Ovary (tissue), 3 donors: ENCODE measurements at regions not wholly inside any gene's neighbourhood (a gene's known extent, or its start where the extent isn't known, plus 50 kb on each side); places are given as distances from the start of the nearest gene placed in this dataset.

Experiments used
- EP300 ChIP-seq: sonication (generic); formaldehyde crosslinking; IDR thresholded peaks from one replicate; pipeline ENCODE4 v1.6.1; 2017; ENCODE audit warnings: antibody characterized with exemption
- POLR2A ChIP-seq: fragments of 450-650 bp; IDR thresholded peaks from one replicate; pipeline ENCODE4 v1.6.1; 2017; ENCODE audit warnings: antibody characterized with exemption, mild to moderate bottlenecking, moderate library complexity
- TF ChIP-seq, protein P1 (sequence below), 3 donors: fragments of 450-650 bp in 2 of 3; fragments of 200-600 bp in 1 of 3; IDR thresholded peaks; one replicate each; pipeline versions ENCODE4 v1.5.1 to v1.8.0; 2016 to 2022; ENCODE audit warnings: antibody characterized with exemption in 3 of 3, mild to moderate bottlenecking in 1 of 3
- donor health status: DM: no; HTN: no; CAD: no.

GRCh38 chr7:106165337-106165736 lies 53.2 kb upstream of the SYPL1 start:
- TF ChIP-seq, protein P1, sequence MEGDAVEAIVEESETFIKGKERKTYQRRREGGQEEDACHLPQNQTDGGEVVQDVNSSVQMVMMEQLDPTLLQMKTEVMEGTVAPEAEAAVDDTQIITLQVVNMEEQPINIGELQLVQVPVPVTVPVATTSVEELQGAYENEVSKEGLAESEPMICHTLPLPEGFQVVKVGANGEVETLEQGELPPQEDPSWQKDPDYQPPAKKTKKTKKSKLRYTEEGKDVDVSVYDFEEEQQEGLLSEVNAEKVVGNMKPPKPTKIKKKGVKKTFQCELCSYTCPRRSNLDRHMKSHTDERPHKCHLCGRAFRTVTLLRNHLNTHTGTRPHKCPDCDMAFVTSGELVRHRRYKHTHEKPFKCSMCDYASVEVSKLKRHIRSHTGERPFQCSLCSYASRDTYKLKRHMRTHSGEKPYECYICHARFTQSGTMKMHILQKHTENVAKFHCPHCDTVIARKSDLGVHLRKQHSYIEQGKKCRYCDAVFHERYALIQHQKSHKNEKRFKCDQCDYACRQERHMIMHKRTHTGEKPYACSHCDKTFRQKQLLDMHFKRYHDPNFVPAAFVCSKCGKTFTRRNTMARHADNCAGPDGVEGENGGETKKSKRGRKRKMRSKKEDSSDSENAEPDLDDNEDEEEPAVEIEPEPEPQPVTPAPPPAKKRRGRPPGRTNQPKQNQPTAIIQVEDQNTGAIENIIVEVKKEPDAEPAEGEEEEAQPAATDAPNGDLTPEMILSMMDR (IDR thresholded peaks at IDR 0.05), result no peak
- TF ChIP-seq EP300 (no peak), POLR2A (no peak)
